HAP-1 (cell line): ENCODE measurements at regions not wholly inside any gene's neighbourhood (a gene's known extent, or its start where the extent isn't known, plus 50 kb on each side); places are given as distances from the start of the nearest gene placed in this dataset.
"Not testable (repeated sequence)": the region's sequence is repeated elsewhere in the genome, so short reads cannot be mapped to it uniquely, and the experiment has no call there.

ENCODE experiments used
- DNase-seq, 2 experiments: peaks; one replicate each; pipeline ENCODE4 v3.0.0-alpha.2; 2016 to 2020; ENCODE audit warnings: low spot score in 2 of 2
- H3K27me3 ChIP-seq: fragments of 250-450 bp; sonication (Bioruptor Pico); 2 replicates; pipeline ENCODE4 v1.5.1; 2020; ENCODE audit warnings: low read depth, mild to moderate bottlenecking, moderate library complexity
- H3K36me3 ChIP-seq: fragments of 250-450 bp; sonication (Bioruptor Pico); replicated peaks from 2 replicates; pipeline ENCODE4 v1.5.1; 2020; ENCODE audit warnings: mild to moderate bottlenecking
- H3K4me1 ChIP-seq: fragments of 250-450 bp; sonication (Bioruptor Pico); 2 replicates; pipeline ENCODE4 v1.5.1; 2020; ENCODE audit warnings: mild to moderate bottlenecking
- H3K4me3 ChIP-seq: fragments of 250-450 bp; sonication (Bioruptor Pico); 2 replicates; pipeline ENCODE4 v1.5.1; 2020; ENCODE audit warnings: mild to moderate bottlenecking, moderate library complexity
- H3K9me3 ChIP-seq: fragments of 250-450 bp; sonication (Bioruptor Pico); 2 replicates; pipeline ENCODE4 v1.5.1; 2020; ENCODE audit warnings: mild to moderate bottlenecking, moderate library complexity
- in situ Hi-C: fragments of 300-500 bp; cut with MboI; formaldehyde crosslinking; loops from 3 replicates; pipeline ENCODE4 v1.14.3; 2020; ENCODE audit warnings: low sequenced_read_pairs, inconsistent platforms, mixed read lengths

DNA sequence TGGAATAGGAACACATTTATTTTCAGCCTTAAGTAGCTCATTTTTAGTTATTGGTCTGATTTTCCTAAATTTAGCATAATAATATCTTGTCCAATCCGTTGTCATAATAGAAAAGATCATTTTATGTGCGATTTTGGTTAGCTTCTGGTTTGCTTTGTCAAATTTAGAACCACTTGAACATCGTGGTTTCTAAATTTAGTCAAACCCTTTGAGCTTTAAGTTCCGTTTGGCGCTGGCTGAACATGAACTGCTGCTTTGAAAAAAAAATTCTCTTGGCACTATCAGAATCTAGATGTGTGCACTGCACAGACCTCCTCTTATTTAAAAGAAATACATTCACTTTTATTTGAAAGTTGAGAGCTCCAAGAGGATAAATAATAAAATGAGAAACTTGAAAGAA, 370.6 kb downstream of the PTPRC start:
- no peaks in the 10 kb centered on the region for H3K4me1 ChIP-seq
- in situ Hi-C loops: no loop called here
- no peaks in the 10 kb centered on the region for H3K9me3 ChIP-seq
- no peak for DNase-seq
- H3K27me3 ChIP-seq: no peaks in the 10 kb centered on the region
- H3K36me3 ChIP-seq: no peaks in the 10 kb centered on the region
- no peak overlapping the region for H3K4me3 ChIP-seq

DNA sequence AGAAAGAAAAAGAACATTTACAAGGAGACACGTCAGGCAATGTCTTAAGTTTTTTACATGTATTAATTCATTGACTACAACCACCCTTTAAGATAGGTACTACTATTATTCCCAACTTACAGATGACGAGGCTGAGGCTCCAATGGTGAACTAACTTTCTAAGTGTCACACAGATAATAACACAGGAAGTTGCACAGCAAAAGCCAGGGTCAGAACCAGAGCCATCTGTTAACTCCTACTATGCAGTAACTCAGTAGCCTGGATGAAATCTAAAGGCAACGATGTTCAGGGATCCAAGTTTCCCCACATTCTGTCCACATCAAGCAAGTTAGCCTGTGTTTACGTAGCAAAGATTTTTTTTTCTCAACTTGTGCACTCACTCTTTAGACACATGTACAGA, 371.7 kb downstream of the PTPRC start:
- Histone ChIP-seq H3K36me3 (no peaks in the 10 kb centered on the region), H3K4me1 (no peaks in the 10 kb centered on the region)

DNA sequence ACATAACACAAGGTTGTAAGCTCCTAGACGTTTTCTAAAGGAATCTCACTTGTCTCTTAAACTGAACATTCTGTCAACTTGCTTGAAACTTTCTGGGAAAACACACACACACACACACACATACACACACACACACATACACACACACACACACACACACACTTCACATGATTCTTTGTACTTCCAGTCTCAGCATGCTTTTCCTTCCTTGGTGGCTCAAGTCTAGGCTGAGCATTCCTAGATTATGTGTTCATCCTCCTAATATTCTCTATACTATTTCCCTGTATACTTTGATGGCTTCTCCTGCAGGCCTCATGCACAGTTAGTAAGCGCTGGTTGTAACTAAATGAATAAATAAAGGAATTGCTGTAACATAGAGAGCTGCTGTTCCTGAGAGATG, 372.1 kb downstream of the PTPRC start:
- Histone ChIP-seq H3K27me3 (no peaks in the 10 kb centered on the region), H3K4me1 (no peaks in the 10 kb centered on the region), H3K9me3 (no peaks in the 10 kb centered on the region), H3K36me3 (no peaks in the 10 kb centered on the region), H3K4me3 (no peak overlapping the region)
- no peak for DNase-seq
- in situ Hi-C loops: no loop called here

More for the DNA sequence above, 371.7 kb downstream of the PTPRC start:
- H3K9me3 ChIP-seq: no peaks in the 10 kb centered on the region
- no peaks in the 10 kb centered on the region for H3K27me3 ChIP-seq
- in situ Hi-C loops: no loop called here
- no peak overlapping the region for H3K4me3 ChIP-seq
- no peak for DNase-seq

- in situ Hi-C loops: no loop called here
- Histone ChIP-seq H3K27me3 (no peaks in the 10 kb centered on the region), H3K36me3 (no peaks in the 10 kb centered on the region), H3K4me1 (no peaks in the 10 kb centered on the region), H3K9me3 (no peaks in the 10 kb centered on the region), H3K4me3 (no peak overlapping the region)
- DNase-seq: no peak
These were observed 377.0 kb downstream of the PTPRC start for GRCh38 chr1:199015799-199016198.

GRCh38 chr1:199018471-199019135, 379.8 kb downstream of the PTPRC start:
- no peak overlapping the region for H3K4me3 ChIP-seq

GRCh38 chr1:199020051-199020450, 381.2 kb downstream of the PTPRC start:
- no peaks in the 10 kb centered on the region for H3K4me1 ChIP-seq
- in situ Hi-C loops: no loop called here
- no peaks in the 10 kb centered on the region for H3K27me3 ChIP-seq
- DNase-seq: no peak
- H3K9me3 ChIP-seq: no peaks in the 10 kb centered on the region
- no peaks in the 10 kb centered on the region for H3K36me3 ChIP-seq
- H3K4me3 ChIP-seq: no peak overlapping the region

More at GRCh38 chr1:199018471-199019135, 379.8 kb downstream of the PTPRC start:
- no peaks in the 10 kb centered on the region for H3K9me3 ChIP-seq
- in situ Hi-C loops: no loop called here
- no peaks in the 10 kb centered on the region for H3K4me1 ChIP-seq
- H3K36me3 ChIP-seq: no peaks in the 10 kb centered on the region
- no peaks in the 10 kb centered on the region for H3K27me3 ChIP-seq
- no peak for DNase-seq

DNA sequence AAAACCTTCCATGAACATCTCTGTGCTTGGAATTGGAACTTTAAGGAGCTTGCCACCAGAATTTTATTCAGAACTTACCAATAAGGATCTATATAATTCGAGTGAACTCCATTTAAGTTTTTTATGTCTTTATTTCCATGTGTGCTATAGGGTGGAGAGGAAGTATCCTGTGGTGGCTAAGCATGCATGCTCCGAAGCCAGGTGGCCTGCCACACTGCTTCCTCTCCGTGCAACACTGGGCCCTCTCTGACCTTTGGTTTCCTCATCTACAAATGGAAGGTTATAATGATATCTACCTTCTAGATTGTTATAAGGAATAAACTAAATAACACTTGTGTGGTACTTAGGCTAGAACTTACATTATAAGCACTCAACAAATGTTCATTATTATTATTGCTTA, 382.1 kb downstream of the PTPRC start:
- Histone ChIP-seq H3K4me3 (no peak overlapping the region), H3K9me3 (no peaks in the 10 kb centered on the region), H3K4me1 (no peaks in the 10 kb centered on the region), H3K27me3 (no peaks in the 10 kb centered on the region), H3K36me3 (no peaks in the 10 kb centered on the region)
- no peak for DNase-seq
- in situ Hi-C loops: no loop called here

GRCh38 chr1:199029401-199029800, 390.6 kb downstream of the PTPRC start:
- H3K27me3 ChIP-seq: no peaks in the 10 kb centered on the region
- H3K4me3 ChIP-seq: no peak overlapping the region
- in situ Hi-C loops: no loop called here
- no peak for DNase-seq
- H3K4me1 ChIP-seq: peaks cover 26% of the 10 kb centered on the region
- H3K36me3 ChIP-seq: no peaks in the 10 kb centered on the region
- H3K9me3 ChIP-seq: no peaks in the 10 kb centered on the region

DNA sequence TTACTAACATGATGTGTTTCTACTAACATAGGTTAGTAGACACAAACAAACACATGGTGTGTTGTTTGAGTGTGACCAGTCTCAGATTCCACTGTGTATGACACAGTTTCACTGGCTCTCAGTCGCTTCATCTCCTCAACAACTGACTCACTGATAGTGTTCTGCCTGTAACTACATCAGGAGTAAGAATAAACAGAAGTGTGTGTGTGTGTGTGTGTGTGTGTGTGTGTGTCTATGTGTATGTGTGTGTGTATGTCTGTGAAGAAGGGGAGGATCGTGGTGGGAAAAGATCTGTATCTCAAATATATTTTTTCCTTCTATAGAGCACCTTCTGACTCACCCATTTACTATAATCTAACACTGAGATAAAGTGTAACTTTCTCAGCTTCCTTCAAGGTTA, 391.0 kb downstream of the PTPRC start:
- H3K27me3 ChIP-seq: no peaks in the 10 kb centered on the region
- DNase-seq: no peak
- no peaks in the 10 kb centered on the region for H3K9me3 ChIP-seq
- in situ Hi-C loops: no loop called here
- peaks cover 26% of the 10 kb centered on the region for H3K4me1 ChIP-seq
- no peaks in the 10 kb centered on the region for H3K36me3 ChIP-seq
- H3K4me3 ChIP-seq: no peak overlapping the region

- in situ Hi-C loops, H3K36me3 ChIP-seq, H3K4me3 ChIP-seq, DNase-seq, H3K27me3 ChIP-seq, H3K9me3 ChIP-seq: not testable (repeated sequence)
- H3K4me1 ChIP-seq: peaks cover 26% of the 10 kb centered on the region
These were observed 391.7 kb downstream of the PTPRC start for GRCh38 chr1:199030541-199030940.

- in situ Hi-C loops, H3K9me3 ChIP-seq, H3K4me3 ChIP-seq, DNase-seq, H3K36me3 ChIP-seq, H3K27me3 ChIP-seq: not testable (repeated sequence)
- H3K4me1 ChIP-seq: peaks cover 26% of the 10 kb centered on the region
These were observed 392.3 kb downstream of the PTPRC start for GRCh38 chr1:199031170-199031569.

DNA sequence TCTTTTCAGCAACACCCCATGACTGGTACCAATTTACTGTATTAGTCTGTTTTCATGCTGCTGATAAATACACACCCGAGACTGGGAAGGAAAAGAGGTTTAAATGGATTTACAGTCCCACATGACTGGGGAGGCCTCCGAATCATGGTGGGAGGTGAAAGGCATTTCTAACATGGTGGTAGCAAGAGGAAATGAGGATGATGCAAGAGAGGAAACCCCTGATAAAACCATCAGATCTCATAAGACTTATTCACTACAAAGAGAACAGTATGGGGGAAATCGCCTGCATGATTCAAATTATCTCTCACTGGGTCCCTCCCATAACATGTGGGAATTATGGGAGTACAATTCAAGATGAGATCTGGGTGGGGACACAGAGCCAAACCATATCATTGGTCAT, 393.6 kb downstream of the PTPRC start:
- peaks cover 26% of the 10 kb centered on the region for H3K4me1 ChIP-seq
- H3K36me3 ChIP-seq, DNase-seq, H3K9me3 ChIP-seq, H3K27me3 ChIP-seq, in situ Hi-C loops, H3K4me3 ChIP-seq: not testable (repeated sequence)

- Histone ChIP-seq H3K36me3 (no peaks in the 10 kb centered on the region), H3K4me3 (no peak overlapping the region), H3K27me3 (no peaks in the 10 kb centered on the region), H3K4me1 (peaks cover 26% of the 10 kb centered on the region), H3K9me3 (no peaks in the 10 kb centered on the region)
- DNase-seq: peak in 1 of 2 experiments; percentile 80
- in situ Hi-C loops: no loop called here
These were observed 394.8 kb downstream of the PTPRC start for GRCh38 chr1:199033661-199034060.

DNA sequence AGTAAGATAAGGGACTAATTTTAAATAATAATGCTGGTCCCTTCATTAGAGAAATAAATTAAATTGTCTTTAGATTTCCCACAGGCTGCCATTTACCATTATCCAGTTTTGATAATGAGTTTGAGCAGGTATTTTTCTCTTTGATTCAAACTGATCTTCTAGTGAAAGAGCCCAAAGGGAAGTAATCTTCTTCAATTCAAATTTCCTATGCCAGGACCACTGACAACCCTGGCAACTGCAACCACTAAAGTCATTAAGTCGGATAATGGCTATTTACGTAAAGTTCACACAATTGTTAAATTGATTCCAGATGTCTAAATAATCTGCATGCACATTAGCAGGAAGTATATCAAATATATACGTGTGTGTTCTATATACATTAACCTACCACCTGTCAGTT, 399.3 kb downstream of the PTPRC start:
- Histone ChIP-seq H3K4me1 (peaks cover 12% of the 10 kb centered on the region), H3K27me3 (no peaks in the 10 kb centered on the region)
- in situ Hi-C loops: no loop called here

More for the DNA sequence above, 399.3 kb downstream of the PTPRC start:
- Histone ChIP-seq H3K9me3 (no peaks in the 10 kb centered on the region), H3K4me3 (no peak overlapping the region), H3K36me3 (no peaks in the 10 kb centered on the region)
- no peak for DNase-seq
